Fibroblast of villous mesenchyme (primary cell): ENCODE measurements at regions not wholly inside any gene's neighbourhood (a gene's known extent, or its start where the extent isn't known, plus 50 kb on each side); places are given as distances from the start of the nearest gene placed in this dataset.
A peak's percentile ranks its signal among the peaks of the same experiment; 100 is the strongest.

Source experiments
- DNase-seq: peaks from one replicate; pipeline ENCODE4 v3.0.0-alpha.2; 2010; ENCODE audit warnings: low read depth
- H3K4me3 ChIP-seq: 2 replicates; pipeline ENCODE4 v1.5.1; 2011; ENCODE audit warnings: low read depth, mild to moderate bottlenecking, low read length
- CTCF ChIP-seq: IDR thresholded peaks from 2 replicates; pipeline ENCODE4 v1.5.1; 2012; ENCODE audit warnings: low read depth, mild to moderate bottlenecking, low read length; ENCODE audit not compliant: insufficient read depth

GRCh38 chr10:76640806-76641205 lies 996.8 kb downstream of the KCNMA1 start:
- TF ChIP-seq CTCF = no peak
- peak; percentile 74 for DNase-seq
- no peak overlapping the region for H3K4me3 ChIP-seq

- no peak for DNase-seq
- no peak overlapping the region for H3K4me3 ChIP-seq
- peak; percentile 29 for TF ChIP-seq CTCF
Measured at GRCh38 chr10:76632767-76633051, 1004.9 kb downstream of the KCNMA1 start.

- no peak overlapping the region for H3K4me3 ChIP-seq
- no peak for TF ChIP-seq CTCF
- no peak for DNase-seq
Measured at GRCh38 chr10:76631884-76632766, 1005.5 kb downstream of the KCNMA1 start.

- no peak for TF ChIP-seq CTCF
- DNase-seq = no peak
- no peak overlapping the region for H3K4me3 ChIP-seq
Measured at GRCh38 chr10:76631036-76631670, 1006.5 kb downstream of the KCNMA1 start.

GRCh38 chr10:76628801-76629200 lies 1008.8 kb downstream of the KCNMA1 start:
- no peak for DNase-seq
- no peak overlapping the region for H3K4me3 ChIP-seq
- no peak for TF ChIP-seq CTCF

GRCh38 chr10:76626386-76626785 lies 1011.2 kb downstream of the KCNMA1 start:
- DNase-seq = no peak
- H3K4me3 ChIP-seq = no peak overlapping the region
- TF ChIP-seq CTCF = no peak
